Putamen (tissue), 1 donor: ENCODE measurements at regions not wholly inside any gene's neighbourhood (a gene's known extent, or its start where the extent isn't known, plus 50 kb on each side); places are given as distances from the start of the nearest gene placed in this dataset.

ENCODE experiments used
- DNase-seq: peaks from one replicate; pipeline ENCODE4 v3.0.0-alpha.2; 2016; ENCODE audit warnings: low spot score

DNA sequence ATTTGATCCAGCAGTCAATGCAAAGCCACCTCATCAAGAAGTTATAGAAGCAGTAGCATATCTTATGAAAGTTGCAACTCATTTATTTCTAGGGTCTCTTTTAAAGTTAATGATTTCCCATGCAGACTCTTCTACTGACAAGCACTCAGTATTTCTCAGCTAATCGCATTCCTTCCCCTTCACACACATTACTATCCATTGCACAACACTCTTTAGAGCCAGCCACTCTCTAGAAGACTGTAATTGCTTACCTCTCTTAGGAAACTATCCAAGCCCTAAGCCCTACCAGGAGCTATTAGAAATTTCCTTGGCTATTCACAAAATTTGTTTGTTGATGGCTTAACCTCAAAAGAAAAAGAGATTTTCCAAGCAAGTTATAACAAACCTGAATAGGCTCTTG, 106.0 kb downstream of the ADAMTS1 start:
- DNase-seq = no peak

DNA sequence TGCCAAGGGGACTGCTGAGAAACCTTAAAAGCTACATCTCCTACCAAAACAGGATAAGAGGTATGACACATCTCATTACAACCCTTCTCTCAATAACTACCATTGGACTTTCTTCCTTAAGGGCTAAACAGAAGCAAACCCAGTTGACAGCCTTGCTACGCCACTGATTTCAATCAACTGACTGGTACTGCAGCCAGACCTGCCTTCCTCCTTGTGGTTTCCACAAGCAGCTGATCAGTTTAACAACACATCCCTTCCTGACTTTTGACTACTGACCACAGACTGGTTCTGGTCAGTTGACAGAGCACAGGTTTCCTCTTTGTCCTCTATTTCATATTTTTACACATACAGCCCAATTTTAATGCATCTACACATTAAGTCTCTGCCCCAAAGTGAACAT, 108.8 kb downstream of the ADAMTS1 start:
- DNase-seq = no peak

DNA sequence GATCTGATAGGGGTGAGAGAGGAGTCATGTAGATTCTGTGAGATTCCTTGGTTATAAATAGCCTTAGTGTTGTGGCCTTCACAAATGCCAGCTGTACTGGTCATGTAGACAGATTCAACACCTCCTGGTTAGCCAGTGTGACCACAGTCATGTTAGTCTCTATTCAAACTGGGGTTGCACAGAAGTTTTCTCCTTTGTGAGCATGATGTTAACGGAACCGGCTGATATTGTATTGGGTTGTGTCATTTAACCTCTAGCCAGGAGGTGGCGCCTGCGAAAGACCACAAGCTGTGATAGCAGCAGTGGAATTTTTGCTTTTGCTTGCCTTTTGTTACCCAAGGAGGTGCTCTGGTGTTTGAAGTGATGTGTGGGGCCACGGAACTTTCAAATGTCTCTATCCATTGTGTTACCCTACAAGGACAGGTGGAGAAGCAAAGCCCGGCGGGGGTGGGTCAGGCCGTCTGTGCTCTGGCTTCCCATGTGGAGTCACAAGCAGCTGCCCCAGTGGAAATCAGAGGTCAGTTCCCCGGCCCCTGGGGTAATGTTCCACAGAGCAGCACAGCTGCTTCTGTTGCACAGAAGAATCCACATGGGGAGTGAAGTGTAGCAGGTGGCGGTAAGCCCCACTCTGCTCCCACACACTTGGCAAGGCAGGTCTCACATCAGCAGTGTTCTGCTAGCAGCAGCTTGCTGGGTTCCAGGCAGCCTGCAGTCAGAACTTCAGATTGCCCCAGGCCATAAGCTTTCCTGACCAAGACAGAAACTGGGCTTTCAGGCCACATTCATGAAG, 112.6 kb downstream of the ADAMTS1 start:
- peak; percentile 39 for DNase-seq

DNA sequence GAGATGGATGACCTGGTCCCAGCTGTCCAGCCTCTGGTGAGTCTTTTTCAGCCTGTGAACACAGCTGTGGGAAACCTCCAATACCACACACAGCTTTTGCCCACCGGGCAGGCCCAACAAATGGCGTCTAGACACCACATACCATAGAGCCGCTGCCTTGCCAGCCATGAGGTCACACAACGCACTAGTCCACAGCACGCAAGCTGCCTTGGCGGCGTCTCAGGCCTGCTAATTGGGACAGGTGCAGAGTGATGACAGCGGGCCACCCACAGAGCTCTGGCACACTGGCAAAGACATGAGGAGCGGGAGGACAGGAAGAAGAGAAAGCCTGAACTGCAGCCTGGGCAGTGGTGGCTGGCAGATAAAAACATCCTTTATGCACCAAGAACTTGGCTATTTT, 125.5 kb downstream of the ADAMTS1 start:
- no peak for DNase-seq

DNA sequence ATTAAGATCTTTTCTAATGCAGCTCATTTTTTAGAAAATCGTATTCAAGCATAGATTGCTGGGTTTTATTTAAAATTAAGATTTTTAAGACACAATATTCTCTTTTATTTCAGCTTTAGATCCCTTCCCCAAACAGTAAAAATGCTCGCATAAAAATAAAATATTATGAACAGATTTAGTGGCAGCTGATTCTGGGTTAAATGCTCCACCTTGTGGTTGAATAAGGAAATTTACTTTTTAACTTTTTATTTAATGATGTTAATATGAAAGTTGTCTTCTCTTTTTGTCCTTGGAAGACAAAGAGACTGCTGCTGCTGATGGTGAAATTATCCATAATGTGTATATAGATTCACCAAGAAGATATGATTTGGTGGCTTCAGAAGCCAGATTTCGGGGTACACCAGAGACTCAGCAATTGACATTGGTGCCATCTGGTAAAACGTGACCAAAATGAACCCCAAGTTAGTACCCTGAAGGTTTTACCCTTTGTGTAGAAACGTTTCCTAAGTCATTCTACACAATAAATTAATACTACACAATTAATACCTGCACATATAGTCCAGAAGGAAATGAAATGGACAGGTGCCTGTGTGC, 128.0 kb downstream of the ADAMTS1 start:
- no peak for DNase-seq

DNA sequence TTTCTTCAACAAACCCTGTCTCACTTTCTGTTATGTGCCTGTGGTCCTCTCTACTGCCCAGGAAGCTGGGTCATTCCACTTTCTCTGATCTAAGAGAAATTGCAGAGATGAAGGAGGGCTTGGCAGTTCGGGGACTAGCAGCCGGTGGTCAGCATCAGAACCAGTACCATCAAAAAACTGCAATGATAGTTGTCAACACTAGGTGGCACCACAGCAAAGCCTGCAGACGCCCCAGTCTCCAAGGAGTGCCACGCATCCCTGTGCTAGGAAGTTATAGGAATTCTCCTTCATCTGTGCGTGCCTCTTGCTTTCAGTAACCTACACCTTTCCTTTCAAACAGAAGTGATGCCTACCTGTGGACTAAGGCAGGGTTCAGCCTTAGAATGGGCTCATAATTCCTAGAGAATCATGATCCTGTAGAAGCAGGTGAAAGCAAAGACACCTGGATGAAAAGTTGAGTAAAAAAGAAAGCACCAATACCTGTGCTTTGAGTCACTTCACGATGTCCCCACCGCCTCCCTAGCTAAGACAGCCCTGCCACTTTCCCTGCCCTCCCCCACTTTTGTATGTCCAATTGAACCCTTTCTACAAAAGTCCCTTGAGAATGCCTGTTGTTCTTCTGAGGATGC, 129.2 kb downstream of the ADAMTS1 start:
- DNase-seq = peak; percentile 56

DNA sequence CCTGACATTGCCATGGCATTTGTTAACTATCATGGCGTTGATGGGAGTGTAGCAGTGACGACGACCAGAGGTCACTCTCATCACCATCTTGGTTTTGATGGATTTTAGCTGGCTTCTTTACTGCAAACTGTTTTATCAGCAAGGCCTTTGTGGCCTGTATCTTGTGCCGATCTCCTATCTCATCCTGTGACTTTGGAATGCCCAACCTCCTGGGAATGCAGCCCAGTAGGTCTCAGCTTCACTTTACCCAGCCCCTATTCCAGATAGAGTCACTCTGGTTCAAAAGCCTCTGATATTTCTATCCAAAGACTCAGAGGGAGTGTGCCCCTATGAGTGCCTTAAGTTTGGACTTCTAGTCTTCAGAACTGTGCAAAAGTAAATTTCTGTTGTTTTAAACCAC, 130.1 kb downstream of the ADAMTS1 start:
- no peak for DNase-seq

DNA sequence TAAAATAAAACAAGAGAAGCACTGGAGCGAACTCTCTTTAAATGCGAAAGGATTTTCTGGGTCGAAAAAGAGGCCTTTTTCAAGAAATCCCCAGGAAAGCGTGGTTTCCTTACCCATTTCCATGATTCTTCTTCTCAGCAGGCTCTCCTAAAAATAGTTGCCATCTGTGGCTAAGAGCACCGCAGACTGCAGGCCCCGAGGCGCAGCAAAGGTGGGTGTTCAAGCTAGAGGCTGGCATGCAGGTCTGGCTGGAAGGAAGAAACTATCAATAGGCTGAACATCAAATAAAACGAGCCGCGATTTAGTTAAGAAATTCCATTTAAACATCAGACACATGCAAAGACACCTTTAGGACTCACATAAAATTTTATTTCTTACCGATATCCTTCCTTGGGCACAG, 135.1 kb downstream of the ADAMTS1 start:
- DNase-seq = peak; percentile 31

DNA sequence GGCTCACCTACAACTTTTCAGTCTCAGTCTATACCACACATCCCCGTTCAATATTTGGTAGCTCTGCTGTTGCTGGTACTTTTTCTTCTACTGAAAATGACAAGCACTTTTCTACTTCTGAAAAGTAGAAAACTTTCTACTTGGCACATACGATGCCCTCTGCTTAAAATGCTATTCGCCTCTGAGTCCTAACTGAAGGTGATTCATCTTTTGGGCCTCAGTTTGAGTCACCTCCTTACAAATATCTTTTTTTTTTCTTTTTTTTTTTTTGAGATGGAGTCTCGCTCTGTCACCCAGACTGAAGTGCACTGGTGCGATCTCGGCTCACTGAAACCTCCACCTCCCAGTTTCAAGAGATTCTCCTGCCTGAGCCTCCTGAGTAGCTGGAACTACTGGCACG, 136.0 kb upstream of the CYYR1 start:
- DNase-seq = no peak

DNA sequence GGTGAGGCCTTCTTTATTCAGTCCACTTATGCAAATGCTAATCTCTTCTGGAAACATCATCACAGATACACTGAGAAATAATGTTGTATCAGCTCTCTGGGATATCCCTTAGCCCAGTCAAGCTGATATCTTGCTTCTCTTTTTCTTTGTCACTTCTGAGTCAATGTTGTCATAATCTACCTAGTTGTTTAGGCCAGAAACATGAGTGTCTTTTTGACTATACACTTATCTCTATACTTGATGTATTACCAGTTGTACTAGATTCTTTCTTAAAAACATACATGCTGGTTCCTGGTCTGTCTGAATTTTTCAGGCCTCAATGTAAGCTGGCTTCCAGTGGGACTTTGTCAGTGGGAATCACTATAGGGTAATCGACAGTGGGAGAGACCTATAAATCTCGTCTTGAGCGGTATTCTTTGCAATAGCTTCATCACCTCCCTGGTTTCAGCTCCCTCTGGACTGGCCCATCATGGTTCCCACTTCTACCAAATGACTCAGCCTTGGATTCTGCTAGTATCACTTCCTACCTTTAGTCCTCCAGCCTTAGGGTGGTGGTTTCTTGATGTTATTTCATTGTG, 135.2 kb upstream of the CYYR1 start:
- no peak for DNase-seq

DNA sequence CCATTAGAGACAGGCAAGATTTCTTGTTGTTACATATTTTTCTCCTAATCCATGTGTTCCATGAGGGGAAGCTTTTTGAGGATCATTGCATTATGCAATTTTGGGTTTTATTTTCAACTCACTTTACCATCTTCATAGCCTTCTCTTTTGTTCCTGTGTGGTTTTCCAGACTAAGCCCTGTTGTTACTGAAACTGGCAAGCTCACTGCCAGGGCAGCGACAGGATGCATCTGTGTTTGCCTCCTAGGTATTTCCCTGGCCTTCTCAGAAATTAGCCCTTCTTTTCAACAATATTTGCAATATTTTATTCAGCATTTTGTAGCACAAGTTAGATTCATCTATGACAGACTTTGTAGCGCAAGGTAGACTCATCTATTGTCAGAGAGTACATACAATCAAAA, 134.2 kb upstream of the CYYR1 start:
- DNase-seq = no peak

DNA sequence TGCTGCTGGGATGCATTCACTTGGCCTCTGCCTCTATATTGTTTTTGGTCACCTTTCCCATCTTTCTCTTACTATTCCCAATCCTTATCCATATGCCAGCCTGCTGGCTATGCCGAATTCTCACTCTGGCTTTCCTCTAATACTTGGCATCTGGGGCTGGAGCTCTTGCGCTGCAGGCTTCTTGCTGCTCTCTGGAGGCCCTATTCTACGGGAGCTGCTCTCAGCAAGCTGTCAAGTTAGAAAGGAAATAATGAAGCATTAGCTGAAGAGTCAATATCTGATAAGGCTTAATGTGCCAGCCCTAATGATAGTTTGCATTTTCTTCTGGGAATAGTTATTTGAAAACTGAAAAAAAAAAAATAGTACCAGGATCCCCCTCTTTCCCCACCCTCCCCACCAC, 125.3 kb upstream of the CYYR1 start:
- DNase-seq = no peak

DNA sequence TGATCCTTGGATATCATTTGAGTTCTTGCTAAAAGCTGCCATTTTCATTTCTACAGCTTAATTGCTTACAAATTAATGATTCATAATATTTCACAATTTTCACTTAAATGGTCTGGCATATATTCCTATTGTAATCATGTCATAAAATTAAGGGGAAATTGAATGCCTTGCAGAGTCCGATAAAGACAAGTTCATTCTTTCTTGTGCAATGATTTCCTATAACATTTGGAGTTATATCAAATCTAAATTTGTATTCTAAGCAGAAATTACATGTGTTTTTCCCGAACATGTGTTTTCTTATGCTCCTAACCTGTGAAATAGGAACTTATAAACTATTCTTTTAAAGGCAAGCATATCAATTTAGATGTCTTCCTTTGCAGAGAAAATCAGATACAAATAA, 118.3 kb upstream of the CYYR1 start:
- no peak for DNase-seq

DNA sequence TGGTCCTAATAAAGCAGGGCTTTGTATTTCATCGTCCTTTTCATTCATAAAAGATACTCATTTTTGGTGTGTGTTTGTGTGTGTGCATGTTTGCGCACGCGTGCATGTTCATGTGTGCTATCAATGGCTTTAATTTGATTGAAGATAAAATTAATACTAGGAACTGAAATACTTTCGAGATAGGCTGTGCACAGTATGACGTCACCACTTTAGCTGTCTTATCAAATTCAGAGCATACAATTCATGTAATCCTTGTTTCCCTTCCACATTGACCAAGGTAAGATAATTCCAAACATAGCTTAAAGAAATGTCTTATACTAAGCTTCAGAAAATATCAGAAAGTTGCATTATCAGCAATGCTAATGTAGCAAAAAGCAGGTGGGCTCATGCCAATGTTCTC, 113.6 kb upstream of the CYYR1 start:
- DNase-seq = no peak

DNA sequence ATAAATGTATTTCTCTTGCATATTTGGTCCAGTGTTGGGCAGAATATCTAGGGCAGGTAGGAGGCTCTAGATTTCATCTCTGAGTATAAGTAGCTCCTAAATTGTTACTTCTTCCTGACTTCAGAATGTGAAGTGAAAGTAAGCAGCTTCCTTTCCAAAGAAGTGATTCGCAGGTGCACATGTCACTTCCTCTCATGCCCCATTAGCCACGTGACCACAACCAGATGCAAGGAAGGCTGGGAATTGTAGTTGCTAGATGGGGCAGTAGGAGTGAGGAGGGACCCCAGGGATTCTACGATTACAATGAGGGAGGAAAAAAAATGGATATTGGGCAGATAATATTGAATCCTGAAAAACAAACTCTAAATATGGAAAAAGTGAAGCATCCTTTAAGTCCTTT, 113.2 kb upstream of the CYYR1 start:
- DNase-seq = no peak

DNA sequence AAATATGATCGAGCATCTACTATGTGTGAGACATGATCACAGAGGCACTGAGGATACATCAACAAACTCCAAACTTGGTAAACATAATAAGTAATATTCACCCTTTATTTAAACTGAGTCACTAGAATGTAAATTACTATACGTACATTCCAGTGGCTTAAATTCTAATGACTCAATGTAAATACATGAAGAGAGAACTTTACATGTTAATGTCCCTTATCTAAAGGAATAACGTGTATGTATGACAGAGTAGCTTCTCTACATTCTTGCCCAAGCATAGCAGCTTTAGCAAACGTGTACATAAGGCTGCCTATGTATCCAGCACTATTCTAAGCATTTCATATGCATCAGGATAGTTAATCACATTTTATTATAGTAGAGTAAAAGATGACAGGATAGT, 111.8 kb upstream of the CYYR1 start:
- no peak for DNase-seq

DNA sequence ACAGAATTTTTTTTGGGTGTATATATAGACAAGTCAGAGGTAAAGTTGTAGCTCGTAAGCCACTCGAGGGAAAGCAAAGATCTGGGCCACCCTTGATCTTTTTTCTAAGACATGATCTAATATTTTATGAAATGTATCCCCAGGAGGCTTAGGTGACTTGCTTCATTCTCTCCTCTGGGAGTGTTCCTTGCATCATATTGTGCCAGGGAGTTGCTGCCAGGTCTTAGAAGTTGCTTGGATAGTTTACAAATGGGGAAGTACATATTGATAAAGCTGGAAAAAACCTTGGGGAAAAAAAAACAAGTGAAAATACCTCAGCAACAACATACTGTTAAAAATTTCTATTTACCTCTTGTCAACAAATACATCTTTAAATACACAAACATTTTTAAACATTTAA, 110.9 kb upstream of the CYYR1 start:
- no peak for DNase-seq

DNA sequence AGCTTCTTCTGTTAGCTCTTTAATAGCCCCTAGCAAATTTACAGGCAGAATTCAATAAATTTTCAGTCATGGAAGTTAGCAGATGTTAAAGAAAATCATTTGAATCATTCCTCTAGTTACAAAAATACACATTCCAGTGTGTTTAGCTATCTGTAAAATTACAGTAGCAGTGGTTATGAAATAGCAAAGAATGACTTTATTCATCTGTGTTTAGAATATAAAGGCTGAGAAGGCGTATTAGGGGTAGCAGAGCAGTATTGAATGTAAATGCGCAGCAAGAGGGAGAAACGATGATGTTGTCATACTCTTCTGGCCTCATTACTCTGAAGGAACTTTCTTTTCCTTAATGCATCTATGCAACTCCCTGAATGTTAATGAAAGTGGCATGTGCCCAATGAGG, 106.2 kb upstream of the CYYR1 start:
- DNase-seq = no peak

DNA sequence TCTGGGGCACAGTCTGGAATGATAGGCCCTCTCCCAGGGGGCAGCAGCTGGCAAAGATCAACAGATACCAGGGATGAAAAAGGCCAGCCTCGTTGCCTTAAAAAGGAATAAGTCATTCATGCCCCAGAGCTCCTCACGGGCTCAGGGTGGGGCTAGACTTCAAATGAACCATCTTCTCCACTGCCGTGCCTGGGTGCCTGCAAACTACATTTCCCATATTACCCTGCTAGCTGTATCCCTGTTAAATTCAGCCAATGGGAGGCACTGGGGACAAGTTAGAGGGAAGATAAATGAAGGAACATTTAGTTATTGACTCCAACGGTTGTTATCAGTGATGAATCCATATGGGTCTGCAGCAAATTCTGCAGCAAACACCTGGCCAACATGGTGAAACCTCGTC, 101.2 kb upstream of the CYYR1 start:
- no peak for DNase-seq

DNA sequence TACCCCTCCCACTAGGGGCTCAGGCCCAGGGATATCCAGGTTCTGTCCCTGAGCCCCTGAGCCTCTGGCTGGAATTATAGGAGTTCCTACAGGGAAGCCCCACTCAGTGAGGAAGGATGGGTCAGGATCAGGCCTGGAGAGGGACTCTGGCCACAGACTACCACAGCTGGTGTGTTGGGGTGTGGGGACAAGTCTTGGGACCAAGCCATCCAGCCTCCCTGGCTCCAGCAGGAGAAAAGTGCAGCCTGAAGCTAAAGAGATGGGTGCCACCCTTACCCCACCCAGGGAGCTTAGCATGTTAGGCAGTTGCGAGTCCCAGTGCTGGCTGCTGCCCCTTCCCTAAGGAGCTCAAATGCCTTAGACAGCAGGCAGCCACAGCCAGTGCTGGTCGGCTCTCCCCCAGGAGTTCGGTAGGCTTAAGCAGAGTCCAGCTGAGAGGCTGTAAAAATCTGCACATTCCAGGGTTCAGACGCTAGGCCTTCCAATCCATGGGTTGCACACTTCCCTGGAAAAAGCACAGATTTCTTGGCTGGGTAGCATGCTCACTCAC, 96.2 kb upstream of the CYYR1 start:
- no peak for DNase-seq

DNA sequence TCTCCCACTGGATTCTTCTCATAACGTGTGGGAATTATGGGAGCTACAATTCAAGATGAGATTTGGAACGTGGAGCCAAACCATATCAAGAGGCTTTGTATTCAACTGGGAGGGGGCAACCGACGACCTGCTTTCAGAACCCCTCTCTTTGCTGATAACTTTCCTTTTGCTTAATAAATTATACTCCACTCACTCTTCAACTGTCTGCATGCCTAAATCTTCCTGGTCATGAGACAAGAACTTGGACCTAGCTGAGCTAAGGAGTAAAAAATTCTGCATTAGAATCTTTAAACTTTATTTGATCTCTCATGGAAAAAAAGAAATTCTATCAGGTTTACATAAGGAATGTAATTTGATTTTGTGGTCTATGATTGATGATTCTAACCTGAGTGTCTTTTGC, 86.7 kb upstream of the CYYR1 start:
- no peak for DNase-seq

DNA sequence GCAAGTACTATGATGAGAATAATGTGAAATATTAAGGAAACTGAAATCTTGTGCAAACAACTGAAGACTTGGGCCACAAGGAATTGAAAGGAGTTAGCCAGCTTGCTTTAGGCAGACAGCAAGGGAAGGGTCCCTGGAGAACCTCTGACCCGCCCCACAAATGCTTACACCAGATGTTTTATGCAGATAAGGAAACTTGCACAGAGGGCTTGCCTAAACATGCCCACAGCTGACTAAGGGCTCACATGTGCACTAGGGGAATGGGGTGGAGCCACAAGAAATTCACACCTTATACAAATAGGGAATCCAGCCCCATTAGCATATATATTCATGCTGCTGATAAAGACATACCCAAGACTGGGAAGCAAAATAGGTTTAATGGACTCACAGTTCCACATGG, 86.1 kb upstream of the CYYR1 start:
- no peak for DNase-seq

DNA sequence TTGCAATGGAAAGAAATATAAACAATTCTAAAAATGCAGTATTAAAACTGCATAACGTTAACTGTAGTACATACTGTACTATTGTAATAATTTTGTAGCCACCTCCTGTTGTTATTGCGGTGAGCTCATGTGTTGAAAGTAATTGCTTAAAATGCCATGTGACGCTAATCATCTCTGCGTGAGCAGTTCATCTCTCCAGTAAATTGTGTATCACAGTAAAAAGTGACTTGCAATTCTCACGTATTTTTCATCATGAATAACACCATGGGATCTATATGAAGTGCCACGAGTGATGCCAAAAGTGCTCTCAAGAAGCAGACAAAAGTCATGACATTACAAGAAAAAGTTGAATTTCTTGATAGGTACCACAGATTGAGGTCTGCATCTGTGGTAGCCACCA, 82.4 kb upstream of the CYYR1 start:
- DNase-seq = no peak
